Smooth muscle cell (in vitro differentiated cells): ENCODE measurements at regions not wholly inside any gene's neighbourhood (a gene's known extent, or its start where the extent isn't known, plus 50 kb on each side); places are given as distances from the start of the nearest gene placed in this dataset.

Experiments used
- DNase-seq: peaks from one replicate; lab custom pipeline; 2025; ENCODE audit not compliant: unreplicated experiment; lab: John Stamatoyannopoulos, UW
- H2AFZ ChIP-seq: fragments of 200-600 bp; sonication (generic); 2 replicates; pipeline ENCODE4 v1.6.0; 2016; ENCODE audit warnings: antibody characterized with exemption, low read depth, mild to moderate bottlenecking
- H3F3A ChIP-seq: fragments of 200-600 bp; sonication (generic); 2 replicates; pipeline ENCODE4 v1.6.0; 2017; ENCODE audit warnings: antibody characterized with exemption, low read depth
- H3K27ac ChIP-seq: fragments of 200-600 bp; sonication (generic); 2 replicates; pipeline ENCODE4 v1.5.1; 2016; ENCODE audit warnings: low read depth, mild to moderate bottlenecking
- H3K27me3 ChIP-seq: fragments of 200-600 bp; sonication (generic); 2 replicates; pipeline ENCODE4 v1.6.1; 2016; ENCODE audit warnings: low read depth, mild to moderate bottlenecking
- H3K36me3 ChIP-seq: fragments of 200-600 bp; sonication (generic); 2 replicates; pipeline ENCODE4 v1.5.1; 2016; ENCODE audit warnings: low read depth
- H3K4me1 ChIP-seq: fragments of 200-600 bp; sonication (generic); 2 replicates; pipeline ENCODE4 v1.5.1; 2016; ENCODE audit warnings: low read depth
- H3K4me2 ChIP-seq: fragments of 200-600 bp; sonication (generic); 2 replicates; pipeline ENCODE4 v1.6.0; 2016; ENCODE audit warnings: mild to moderate bottlenecking
- H3K4me3 ChIP-seq: fragments of 200-600 bp; sonication (generic); 2 replicates; pipeline ENCODE4 v1.5.1; 2016; ENCODE audit warnings: mild to moderate bottlenecking
- H3K79me2 ChIP-seq: fragments of 200-600 bp; sonication (generic); 2 replicates; pipeline ENCODE4 v1.6.0; 2016; ENCODE audit warnings: low read depth, mild to moderate bottlenecking
- H3K9ac ChIP-seq: fragments of 200-600 bp; sonication (generic); 2 replicates; pipeline ENCODE4 v1.6.0; 2016; ENCODE audit warnings: low read depth
- H3K9me3 ChIP-seq: fragments of 200-600 bp; sonication (generic); replicated peaks from 2 replicates; pipeline ENCODE4 v1.5.1; 2016; ENCODE audit warnings: low read depth
- H4K20me1 ChIP-seq: fragments of 200-600 bp; sonication (generic); 2 replicates; pipeline ENCODE4 v1.6.0; 2016; ENCODE audit warnings: low read depth
- WGBS: methylation state at CpG from one replicate; pipeline ENCODE4 v1.1.7; 2016; ENCODE audit warnings: low lambda C conversion rate; 5-methylcytosine and 5-hydroxymethylcytosine counted together
- TF ChIP-seq, protein P1 (sequence below): fragments of 200-600 bp; sonication (generic); IDR thresholded peaks from 2 replicates; pipeline ENCODE4 v1.5.1; 2017; ENCODE audit warnings: borderline replicate concordance, mild to moderate bottlenecking, antibody characterized with exemption; ENCODE audit not compliant: insufficient read depth, poor library complexity, severe bottlenecking

DNA sequence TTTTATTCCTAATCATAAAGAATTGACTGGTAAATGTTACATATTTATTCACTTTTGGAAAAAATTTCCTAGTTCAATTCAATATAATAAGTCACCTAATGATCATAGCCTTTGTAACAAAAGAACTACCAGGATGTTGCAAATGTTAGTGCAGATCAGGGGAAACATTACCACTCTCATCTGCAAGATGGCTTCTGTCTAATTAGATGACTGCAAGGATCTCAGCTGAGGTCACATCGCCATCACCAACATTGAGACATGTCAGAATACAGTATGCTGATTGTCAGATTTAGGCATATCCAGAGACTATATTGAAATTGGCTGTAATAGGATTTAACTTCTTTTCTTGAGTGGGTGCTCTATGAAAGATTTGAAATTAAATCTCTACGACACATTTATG is 431.4 kb upstream of the AGTR1 start:
- TF ChIP-seq, protein P1, sequence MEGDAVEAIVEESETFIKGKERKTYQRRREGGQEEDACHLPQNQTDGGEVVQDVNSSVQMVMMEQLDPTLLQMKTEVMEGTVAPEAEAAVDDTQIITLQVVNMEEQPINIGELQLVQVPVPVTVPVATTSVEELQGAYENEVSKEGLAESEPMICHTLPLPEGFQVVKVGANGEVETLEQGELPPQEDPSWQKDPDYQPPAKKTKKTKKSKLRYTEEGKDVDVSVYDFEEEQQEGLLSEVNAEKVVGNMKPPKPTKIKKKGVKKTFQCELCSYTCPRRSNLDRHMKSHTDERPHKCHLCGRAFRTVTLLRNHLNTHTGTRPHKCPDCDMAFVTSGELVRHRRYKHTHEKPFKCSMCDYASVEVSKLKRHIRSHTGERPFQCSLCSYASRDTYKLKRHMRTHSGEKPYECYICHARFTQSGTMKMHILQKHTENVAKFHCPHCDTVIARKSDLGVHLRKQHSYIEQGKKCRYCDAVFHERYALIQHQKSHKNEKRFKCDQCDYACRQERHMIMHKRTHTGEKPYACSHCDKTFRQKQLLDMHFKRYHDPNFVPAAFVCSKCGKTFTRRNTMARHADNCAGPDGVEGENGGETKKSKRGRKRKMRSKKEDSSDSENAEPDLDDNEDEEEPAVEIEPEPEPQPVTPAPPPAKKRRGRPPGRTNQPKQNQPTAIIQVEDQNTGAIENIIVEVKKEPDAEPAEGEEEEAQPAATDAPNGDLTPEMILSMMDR = no peak
- Histone ChIP-seq H3K4me2 (no peak overlapping the region), H4K20me1 (no peaks in the 10 kb centered on the region), H3K36me3 (no peaks in the 10 kb centered on the region), H3K27ac (no peak overlapping the region), H3K9ac (no peak overlapping the region), H3K4me3 (no peak overlapping the region), H2AFZ (no peak overlapping the region), H3K79me2 (no peaks in the 10 kb centered on the region), H3K4me1 (no peaks in the 10 kb centered on the region), H3K27me3 (no peaks in the 10 kb centered on the region), H3F3A (no peaks in the 10 kb centered on the region), H3K9me3 (no peaks in the 10 kb centered on the region)
- DNase-seq = no peak
- WGBS = 92% methylated on average over 2 of the region's 2 CpGs

DNA sequence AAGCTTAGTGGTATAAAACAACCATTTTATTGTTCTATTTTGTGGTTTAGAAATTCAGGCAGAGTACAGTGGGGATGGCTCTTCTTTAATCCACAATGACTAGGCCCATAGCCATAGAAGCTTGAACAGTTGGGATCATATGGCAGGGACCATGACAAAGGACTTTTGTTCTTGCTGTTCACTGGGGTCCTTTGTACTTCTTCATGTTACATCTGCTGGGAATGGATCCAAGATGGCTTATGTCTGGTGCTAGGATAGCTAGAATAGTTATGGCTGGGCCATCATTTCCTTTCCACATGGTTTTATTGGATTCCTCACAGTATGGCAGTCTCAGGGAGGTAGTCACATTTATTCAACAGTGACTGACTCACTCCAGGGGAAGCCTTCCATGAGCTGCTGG is 427.9 kb upstream of the AGTR1 start:
- Histone ChIP-seq H3K4me2 (no peak overlapping the region), H3K27me3 (no peaks in the 10 kb centered on the region), H3K4me3 (no peak overlapping the region), H3F3A (no peaks in the 10 kb centered on the region), H3K79me2 (no peaks in the 10 kb centered on the region), H3K4me1 (no peaks in the 10 kb centered on the region), H3K27ac (no peak overlapping the region), H4K20me1 (no peaks in the 10 kb centered on the region), H3K36me3 (no peaks in the 10 kb centered on the region), H2AFZ (no peak overlapping the region), H3K9me3 (no peaks in the 10 kb centered on the region), H3K9ac (no peak overlapping the region)
- DNase-seq = no peak
- TF ChIP-seq, protein P1 = no peak

DNA sequence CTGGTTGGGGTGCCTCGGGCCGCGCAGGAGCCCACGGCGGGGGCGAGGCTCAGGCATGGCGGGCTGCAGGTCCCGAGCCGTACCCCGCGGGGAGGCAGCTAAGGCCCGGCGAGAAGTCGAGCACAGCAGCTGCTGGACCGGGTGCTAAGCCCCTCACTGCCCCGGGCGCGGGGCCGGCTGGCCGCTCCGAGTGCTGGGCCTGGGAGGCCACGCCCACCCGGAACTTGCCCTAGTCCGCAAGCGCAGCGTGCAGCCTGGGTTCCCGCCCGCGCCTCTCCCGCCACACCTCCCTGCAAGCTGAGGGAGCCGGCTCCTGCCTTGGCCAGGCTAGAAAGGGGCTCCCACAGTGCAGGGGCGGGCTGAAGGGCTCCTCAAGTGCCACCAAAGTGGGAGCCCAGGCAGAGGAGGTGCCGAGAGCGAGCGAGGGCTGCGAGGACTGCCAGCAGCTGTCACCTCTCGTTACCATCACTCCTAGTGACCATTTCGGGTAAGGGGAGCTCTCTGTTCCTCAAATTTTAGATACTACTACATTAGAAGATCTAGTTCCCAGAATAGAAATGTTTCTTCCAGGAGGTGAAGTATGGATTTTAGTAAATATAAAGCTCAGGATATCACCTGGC is 417.0 kb upstream of the AGTR1 start:
- no peaks in the 10 kb centered on the region for H3K27me3 ChIP-seq
- H3F3A ChIP-seq = no peaks in the 10 kb centered on the region
- DNase-seq = no peak
- no peaks in the 10 kb centered on the region for H3K79me2 ChIP-seq
- no peak overlapping the region for H3K4me2 ChIP-seq
- no peak overlapping the region for H3K9ac ChIP-seq
- H3K27ac ChIP-seq = no peak overlapping the region
- H3K4me1 ChIP-seq = no peaks in the 10 kb centered on the region
- no peak overlapping the region for H2AFZ ChIP-seq
- no peak overlapping the region for H3K4me3 ChIP-seq
- H4K20me1 ChIP-seq = no peaks in the 10 kb centered on the region
- TF ChIP-seq, protein P1 = no peak
- no peaks in the 10 kb centered on the region for H3K36me3 ChIP-seq
- 95% methylated on average over 38 of the region's 38 CpGs for WGBS
- H3K9me3 ChIP-seq = no peaks in the 10 kb centered on the region

DNA sequence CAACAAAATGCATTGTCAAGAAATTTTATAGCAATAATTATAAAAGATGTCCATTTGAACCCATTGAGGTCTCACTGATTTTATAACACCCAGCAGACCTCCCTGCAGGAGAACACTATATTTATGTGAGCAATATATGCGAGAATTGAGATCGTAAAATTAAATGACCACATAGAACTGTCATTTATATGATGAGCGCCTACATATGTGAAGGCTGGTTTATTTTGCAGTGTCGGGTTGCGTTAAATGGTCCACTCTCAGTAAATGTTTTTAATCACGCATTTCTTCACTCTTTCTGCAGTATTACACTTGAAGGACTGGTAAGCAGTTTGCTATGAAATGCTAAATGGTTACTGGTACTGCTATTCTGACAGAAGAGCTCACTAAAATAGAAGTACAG is 408.5 kb upstream of the AGTR1 start:
- TF ChIP-seq, protein P1 = no peak
- Histone ChIP-seq H2AFZ (no peak overlapping the region), H3K4me1 (no peaks in the 10 kb centered on the region), H3K27ac (no peak overlapping the region), H3K9me3 (no peaks in the 10 kb centered on the region), H3K27me3 (peaks cover 6% of the 10 kb centered on the region), H3K36me3 (no peaks in the 10 kb centered on the region), H3K4me2 (no peak overlapping the region), H4K20me1 (no peaks in the 10 kb centered on the region), H3K79me2 (no peaks in the 10 kb centered on the region), H3K4me3 (no peak overlapping the region), H3K9ac (no peak overlapping the region), H3F3A (no peaks in the 10 kb centered on the region)
- no peak for DNase-seq
- WGBS = 94% methylated on average over 6 of the region's 6 CpGs
